DMS53 (cell line): ENCODE measurements at regions not wholly inside any gene's neighbourhood (a gene's known extent, or its start where the extent isn't known, plus 50 kb on each side); places are given as distances from the start of the nearest gene placed in this dataset.

Experiments
- DNase-seq: peaks from one replicate; lab custom pipeline; 2025; lab: John Stamatoyannopoulos, UW

- peak; percentile 25 for DNase-seq
These were observed 286.8 kb downstream of the RPS24 start for GRCh38 chr10:78320506-78320905.

- no peak for DNase-seq
These were observed 287.3 kb downstream of the RPS24 start for GRCh38 chr10:78321000-78321399.

GRCh38 chr10:78321500-78321899 is 287.8 kb downstream of the RPS24 start:
- DNase-seq, result no peak

GRCh38 chr10:78326372-78326771 is 292.7 kb downstream of the RPS24 start:
- DNase-seq, result no peak

GRCh38 chr10:78327778-78328591 is 294.3 kb downstream of the RPS24 start:
- DNase-seq, result no peak

- no peak for DNase-seq
These were observed 295.1 kb downstream of the RPS24 start for GRCh38 chr10:78328592-78329404.

- DNase-seq, result no peak
These were observed 297.2 kb downstream of the RPS24 start for GRCh38 chr10:78330884-78331283.

GRCh38 chr10:78331391-78331922 is 297.8 kb downstream of the RPS24 start:
- no peak for DNase-seq

- DNase-seq, result no peak
These were observed 298.3 kb downstream of the RPS24 start for GRCh38 chr10:78332012-78332411.

GRCh38 chr10:78332657-78333056 is 299.0 kb downstream of the RPS24 start:
- no peak for DNase-seq

- DNase-seq, result no peak
These were observed 299.9 kb downstream of the RPS24 start for GRCh38 chr10:78333362-78334143.

- DNase-seq, result no peak
These were observed 301.7 kb downstream of the RPS24 start for GRCh38 chr10:78335371-78335690.

GRCh38 chr10:78335691-78336401 is 302.2 kb downstream of the RPS24 start:
- peak; percentile 86 for DNase-seq

- peak; percentile 46 for DNase-seq
These were observed 302.7 kb downstream of the RPS24 start for GRCh38 chr10:78336402-78336791.

GRCh38 chr10:78337016-78337415 is 303.4 kb downstream of the RPS24 start:
- DNase-seq, result no peak

GRCh38 chr10:78337646-78338391 is 304.2 kb downstream of the RPS24 start:
- no peak for DNase-seq

- DNase-seq, result no peak
These were observed 305.1 kb downstream of the RPS24 start for GRCh38 chr10:78338717-78339116.

- no peak for DNase-seq
These were observed 305.6 kb downstream of the RPS24 start for GRCh38 chr10:78339251-78339650.

GRCh38 chr10:78341953-78342614 is 308.4 kb downstream of the RPS24 start:
- DNase-seq, result no peak
